Neural progenitor cell (in vitro differentiated cells): ENCODE measurements at regions not wholly inside any gene's neighbourhood (a gene's known extent, or its start where the extent isn't known, plus 50 kb on each side); places are given as distances from the start of the nearest gene placed in this dataset.

Source experiments
- CTCF ChIP-seq: fragments of 200-600 bp; sonication (generic); IDR thresholded peaks from 2 replicates; pipeline ENCODE4 v1.5.1; 2017; ENCODE audit warnings: antibody characterized with exemption, mild to moderate bottlenecking
- EZH2phosphoT487 ChIP-seq: fragments of 200-600 bp; sonication (generic); IDR thresholded peaks from 2 replicates; pipeline ENCODE4 v1.6.1; 2017; ENCODE audit warnings: antibody characterized with exemption

DNA sequence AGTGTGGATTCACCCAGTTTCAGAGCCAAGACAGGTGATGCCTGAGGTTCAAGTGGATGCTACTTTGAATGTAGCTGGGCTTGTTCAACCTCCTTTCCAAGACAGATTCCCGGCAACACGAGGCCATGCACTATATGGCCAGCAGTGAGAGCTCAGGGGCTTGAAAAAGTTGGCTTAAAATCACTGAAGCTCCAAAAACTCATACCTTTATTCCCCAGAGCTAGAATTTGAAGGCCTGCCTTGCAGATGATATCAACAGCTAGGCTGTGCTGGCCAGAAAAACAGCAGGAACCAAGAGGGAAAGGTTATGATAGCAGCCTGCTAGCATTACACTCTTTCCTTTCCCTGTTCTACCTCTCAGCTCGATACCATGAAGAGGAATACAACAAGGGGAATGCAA, 120.2 kb upstream of the DAB2 start:
- TF ChIP-seq CTCF (no peak), EZH2phosphoT487 (no peak)
